ENCODE measurements at regions not wholly inside any gene's neighbourhood (a gene's known extent, or its start where the extent isn't known, plus 50 kb on each side); places are given as distances from the start of the nearest gene placed in this dataset.

GRCh38 chr12:34289431-34290380 lies 267.4 kb downstream of the ALG10 start:
- Histone ChIP-seq H3K9me3 (no peaks in the 10 kb centered on the region), H3K27me3 (ENCODE audit: insufficient read depth) (peaks cover 34% of the 10 kb centered on the region), H3K4me3 (ENCODE audit: low read depth in 2 of 2, low read length in 1 of 2) (peak overlapping the region in 1 of 2 experiments; percentile 35; a peak in 2 of 4 replicates), H3K4me1 (ENCODE audit: control insufficient read depth in 1 of 2, insufficient read depth in 2 of 2, low read depth in 1 of 2, low read length in 1 of 2) (no peaks in the 10 kb centered on the region), H3K9ac (no peak overlapping the region), H3K27ac (ENCODE audit: low read depth in 2 of 2, low read length in 1 of 2) (no peak overlapping the region), H3K79me2 (ENCODE audit: insufficient read depth) (no peaks in the 10 kb centered on the region), H3F3A (replicated peaks; ENCODE audit: insufficient read depth) (no peaks in the 10 kb centered on the region), H2AFZ (ENCODE audit: low read depth) (no peak overlapping the region), H4K20me1 (ENCODE audit: insufficient read depth) (no peaks in the 10 kb centered on the region), H3K9me2 (no peaks in the 10 kb centered on the region), H3K4me2 (peak overlapping the region; percentile 42; the same call in 1 of the 2 replicates), H3K36me3 (replicated peaks in 1 of 2; ENCODE audit: control insufficient read depth in 1 of 2, insufficient read depth in 2 of 2, low read length in 1 of 2) (no peaks in the 10 kb centered on the region)
- ChIA-PET CTCF (no interaction called here), POLR2A (no interaction called here)
- 11% methylated on average over 47 of the region's 49 CpGs for WGBS (ENCODE audit: low lambda C conversion rate)
- TF ChIP-seq TCF12 (IDR thresholded peaks at IDR 0.05) (no peak), RXRA (IDR thresholded peaks at IDR 0.05; ENCODE audit: borderline replicate concordance, low read depth) (no peak), MXI1 (IDR thresholded peaks at IDR 0.05; ENCODE audit: low read depth, low read length) (no peak), PBX3 (IDR thresholded peaks at IDR 0.05) (no peak), EP300 (IDR thresholded peaks at IDR 0.05; ENCODE audit: borderline replicate concordance in 1 of 2, low read depth in 1 of 2, low read length in 1 of 2) (no peak), FOXM1 (IDR thresholded peaks at IDR 0.05; ENCODE audit: low read depth) (no peak), GATA2 (CRISPR knock-in tag; IDR thresholded peaks at IDR 0.05) (no peak)
- no peak for DNase-seq

- Histone ChIP-seq H3K9ac (no peak overlapping the region), H3K4me3 (ENCODE audit: low read depth in 2 of 2, low read length in 1 of 2) (peak overlapping the region; percentile 12 to 35; a peak in 2 of 4 replicates), H4K20me1 (ENCODE audit: insufficient read depth) (no peaks in the 10 kb centered on the region), H2AFZ (ENCODE audit: low read depth) (no peak overlapping the region), H3F3A (replicated peaks; ENCODE audit: insufficient read depth) (no peaks in the 10 kb centered on the region), H3K27ac (ENCODE audit: low read depth in 2 of 2, low read length in 1 of 2) (no peak overlapping the region), H3K79me2 (ENCODE audit: insufficient read depth) (no peaks in the 10 kb centered on the region), H3K36me3 (replicated peaks in 1 of 2; ENCODE audit: control insufficient read depth in 1 of 2, insufficient read depth in 2 of 2, low read length in 1 of 2) (no peaks in the 10 kb centered on the region), H3K9me3 (no peaks in the 10 kb centered on the region), H3K4me1 (ENCODE audit: control insufficient read depth in 1 of 2, insufficient read depth in 2 of 2, low read depth in 1 of 2, low read length in 1 of 2) (no peaks in the 10 kb centered on the region), H3K4me2 (peak overlapping the region; percentile 42; the same call in 1 of the 2 replicates), H3K27me3 (ENCODE audit: insufficient read depth) (peaks cover 40% of the 10 kb centered on the region), H3K9me2 (no peaks in the 10 kb centered on the region)
- TF ChIP-seq ZBTB33 (IDR thresholded peaks at IDR 0.05; ENCODE audit: borderline replicate concordance, low read depth): no peak
- no peak for TF ChIP-seq TCF12 (IDR thresholded peaks at IDR 0.05)
- no peak for TF ChIP-seq EZH2phosphoT487 (IDR thresholded peaks at IDR 0.05; ENCODE audit: borderline replicate concordance, low read depth)
- WGBS (ENCODE audit: low lambda C conversion rate): 2% methylated on average over 27 of the region's 27 CpGs
- ChIA-PET POLR2A (no interaction called here), CTCF (no interaction called here)
- DNase-seq: no peak
Measured at GRCh38 chr12:34290381-34290995, 268.2 kb downstream of the ALG10 start.
